HG02981 (cell line): ENCODE measurements at regions not wholly inside any gene's neighbourhood (a gene's known extent, or its start where the extent isn't known, plus 50 kb on each side); places are given as distances from the start of the nearest gene placed in this dataset.
"Not testable (repeated sequence)": the region's sequence is repeated elsewhere in the genome, so short reads cannot be mapped to it uniquely, and the experiment has no call there.

ENCODE experiments used
- ATAC-seq: cut with Tn5 transposase; IDR thresholded peaks from one replicate; pipeline ENCODE4 v1.9.1; 2021; ENCODE audit warnings: mild to moderate bottlenecking, moderate library complexity; ENCODE audit not compliant: unreplicated experiment

DNA sequence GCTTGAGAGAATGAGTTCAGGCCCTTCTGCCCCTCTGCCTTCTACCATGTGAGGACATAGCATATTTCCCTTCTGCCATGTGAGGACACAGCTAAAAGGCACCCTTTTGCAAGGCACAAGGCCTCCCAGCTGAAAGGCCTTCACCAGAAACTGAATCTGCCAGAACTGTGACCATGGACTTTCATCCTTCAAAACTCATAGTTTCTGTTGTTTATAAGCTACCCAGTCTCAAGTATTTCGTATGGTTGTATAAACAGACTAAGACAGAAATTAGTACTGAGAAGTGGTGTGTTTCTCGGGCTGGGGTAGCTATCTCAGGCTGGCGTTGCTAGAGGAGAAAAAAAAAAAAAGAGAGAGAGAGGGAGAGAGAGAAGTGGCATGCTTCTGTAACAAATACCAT is 368.6 kb downstream of the DMRTA1 start:
- ATAC-seq = no peak

DNA sequence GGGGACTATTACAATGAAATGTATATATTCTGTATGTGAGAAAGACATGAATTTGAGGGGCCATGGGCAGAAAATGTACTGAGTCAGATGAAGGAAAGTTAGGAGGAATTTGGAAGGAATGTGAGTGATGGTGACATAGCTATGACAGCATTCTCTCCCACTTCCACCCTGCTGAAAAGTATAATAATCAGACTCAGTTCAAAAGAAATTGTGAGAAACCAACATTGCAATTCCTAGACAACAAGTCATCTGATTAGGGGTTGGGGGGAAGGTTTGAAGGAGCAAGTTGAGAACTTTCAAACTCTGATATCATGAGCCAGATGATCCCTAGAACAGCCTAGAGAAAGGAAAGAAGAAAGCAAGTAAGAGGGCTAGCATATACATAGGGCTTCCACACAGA is 370.6 kb downstream of the DMRTA1 start:
- ATAC-seq = no peak

DNA sequence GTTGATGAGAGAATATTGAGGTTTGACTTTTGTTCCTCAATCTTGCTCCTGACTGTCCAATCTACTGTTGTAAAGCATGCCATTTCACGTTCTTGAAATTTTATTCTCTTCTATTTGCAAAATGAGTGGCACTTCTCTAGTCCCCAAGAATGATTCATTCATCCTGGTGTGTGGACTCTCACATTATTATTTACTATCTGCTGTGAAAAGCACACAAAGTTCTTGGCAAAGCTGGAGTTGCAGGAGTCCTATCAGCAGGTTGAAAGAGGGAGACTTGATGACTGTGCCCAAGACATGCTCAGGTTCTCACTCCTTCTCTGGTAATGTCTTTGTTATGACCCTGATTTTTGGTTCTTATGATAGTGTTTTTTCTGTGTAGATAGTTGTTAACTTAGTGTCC is 382.6 kb downstream of the DMRTA1 start:
- ATAC-seq = no peak

DNA sequence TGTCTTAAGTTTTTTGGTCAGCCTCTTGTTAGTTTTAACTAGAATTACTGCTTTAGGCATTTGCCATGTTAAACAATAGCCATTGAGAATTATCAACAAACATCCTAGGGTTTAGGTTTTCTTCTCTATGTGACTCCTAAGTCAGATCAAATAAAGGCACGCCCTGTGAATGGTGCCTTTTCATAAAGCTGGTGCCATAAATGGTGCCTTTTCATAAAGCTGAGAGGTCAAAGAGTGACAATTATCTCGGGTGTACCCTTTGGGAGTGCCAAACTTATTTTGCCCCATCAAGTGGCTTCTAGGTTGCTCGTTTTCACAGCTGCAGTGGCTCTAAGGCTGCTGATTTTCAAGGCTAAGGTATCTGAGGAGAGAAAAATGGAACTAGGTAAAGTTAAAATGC is 391.6 kb downstream of the DMRTA1 start:
- ATAC-seq = no peak

DNA sequence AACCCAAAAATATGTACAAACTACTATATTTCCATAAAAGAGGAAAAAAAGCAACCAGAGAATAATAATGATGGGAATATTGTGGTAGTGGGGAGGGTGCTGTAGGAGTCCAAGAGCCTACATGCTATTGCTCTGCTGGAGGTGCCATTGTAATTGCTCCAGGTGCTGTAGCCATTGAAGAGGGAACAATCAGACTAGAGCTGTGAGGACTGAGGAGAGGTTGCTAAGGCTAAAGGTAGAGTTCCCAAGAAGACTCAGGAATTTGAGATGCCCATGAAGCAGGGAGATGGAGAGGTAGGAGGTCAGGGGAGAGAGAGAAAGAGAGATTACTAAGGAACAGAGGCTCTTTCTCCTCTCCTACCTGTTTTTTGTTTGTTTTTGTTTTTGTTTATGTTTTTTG is 394.0 kb downstream of the DMRTA1 start:
- no peak for ATAC-seq

DNA sequence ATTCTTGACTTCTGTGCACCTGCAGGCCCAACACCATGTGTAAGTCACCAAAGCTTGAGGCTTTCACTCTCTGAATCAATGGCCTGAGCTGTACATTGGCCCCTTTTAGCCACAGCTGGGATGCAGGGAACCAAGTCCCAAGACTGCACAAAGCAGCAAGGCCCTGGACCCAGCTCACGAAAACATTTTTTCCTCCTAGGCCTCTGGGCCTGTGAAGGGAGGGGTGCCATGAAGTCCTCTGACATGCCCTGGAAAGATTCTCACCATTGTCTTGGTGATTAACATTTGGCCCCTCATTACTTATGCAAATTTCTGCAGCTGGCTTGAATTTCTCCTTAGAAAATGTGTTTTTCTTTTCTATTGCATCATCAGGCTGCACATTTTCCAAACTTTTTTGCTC is 398.6 kb downstream of the DMRTA1 start:
- ATAC-seq = not testable (repeated sequence)

DNA sequence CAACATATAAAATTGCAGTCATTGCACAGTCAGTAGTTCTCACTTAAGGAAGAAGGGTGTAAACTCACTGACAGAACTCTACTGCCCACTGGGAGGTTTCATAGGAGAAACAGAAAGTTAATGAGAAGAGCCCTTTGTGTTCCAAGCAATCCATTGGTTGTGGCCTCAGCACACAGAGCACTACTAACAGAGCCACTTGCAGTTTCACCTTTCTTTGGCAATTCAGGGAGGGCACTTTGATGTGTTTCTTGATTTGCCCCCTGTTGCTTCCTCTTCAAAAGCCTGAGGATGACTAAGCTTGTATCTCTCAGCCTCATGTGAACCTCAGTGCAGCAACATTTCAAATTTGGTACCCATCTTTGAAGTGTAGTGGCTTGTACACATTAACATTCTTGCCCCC is 409.4 kb downstream of the DMRTA1 start:
- ATAC-seq = no peak

DNA sequence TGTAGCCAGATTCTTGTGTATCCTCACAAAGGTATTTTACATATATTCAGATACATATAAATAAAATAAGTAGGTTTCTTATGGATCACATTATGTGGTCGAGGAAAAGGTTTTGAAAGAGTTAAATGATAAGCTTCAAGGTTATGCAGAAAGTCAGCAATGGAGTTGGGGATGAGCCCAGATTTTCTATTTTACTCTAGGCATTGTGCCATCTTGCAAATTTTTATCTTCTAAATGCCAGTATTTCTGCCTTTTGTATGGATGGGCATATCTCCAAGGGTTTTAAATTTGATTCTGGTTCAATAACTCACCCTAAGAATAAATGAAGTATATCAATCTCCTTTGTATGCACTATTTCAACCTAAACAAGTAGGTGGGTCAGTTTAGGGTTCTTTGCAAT is 410.7 kb downstream of the DMRTA1 start:
- ATAC-seq = no peak

DNA sequence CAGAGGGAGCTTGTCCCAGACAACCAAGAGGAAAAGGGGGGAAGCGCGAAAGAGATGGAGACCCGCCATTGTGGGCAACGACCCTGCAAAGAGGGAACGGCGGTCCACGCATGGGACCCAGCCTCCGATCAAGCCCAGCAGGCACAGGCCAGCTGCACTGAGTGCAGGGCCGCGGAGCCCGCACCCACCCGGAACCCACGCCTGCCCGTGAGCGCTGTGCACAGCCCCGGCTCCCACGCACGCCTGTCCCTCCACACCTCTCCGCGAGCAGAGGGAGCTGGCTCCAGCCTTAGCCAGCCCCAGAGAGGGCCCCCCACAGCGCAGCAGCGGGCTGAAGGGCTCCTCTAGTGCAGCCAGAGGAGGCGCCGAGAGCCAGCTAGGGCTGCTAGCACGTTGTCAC is 416.5 kb downstream of the DMRTA1 start:
- ATAC-seq = no peak

DNA sequence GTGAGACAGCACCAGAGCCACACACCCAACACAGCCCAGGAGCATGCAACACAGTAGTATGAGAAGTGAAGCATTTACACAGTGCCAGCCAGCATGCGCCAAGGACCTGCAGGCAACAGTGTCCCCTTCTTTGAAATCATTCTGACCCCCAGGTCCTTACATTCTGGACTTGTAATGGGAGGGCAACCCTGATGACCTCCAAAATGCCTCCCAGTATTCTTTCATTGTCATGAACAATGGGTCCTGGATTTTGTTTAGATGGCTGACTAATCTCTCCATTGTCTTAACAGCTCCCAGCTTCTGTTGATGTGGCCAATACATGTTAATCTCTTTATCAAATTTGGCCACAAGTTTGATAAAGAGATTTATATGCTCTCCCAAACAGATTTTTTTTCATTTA is 417.1 kb downstream of the DMRTA1 start:
- ATAC-seq = no peak

DNA sequence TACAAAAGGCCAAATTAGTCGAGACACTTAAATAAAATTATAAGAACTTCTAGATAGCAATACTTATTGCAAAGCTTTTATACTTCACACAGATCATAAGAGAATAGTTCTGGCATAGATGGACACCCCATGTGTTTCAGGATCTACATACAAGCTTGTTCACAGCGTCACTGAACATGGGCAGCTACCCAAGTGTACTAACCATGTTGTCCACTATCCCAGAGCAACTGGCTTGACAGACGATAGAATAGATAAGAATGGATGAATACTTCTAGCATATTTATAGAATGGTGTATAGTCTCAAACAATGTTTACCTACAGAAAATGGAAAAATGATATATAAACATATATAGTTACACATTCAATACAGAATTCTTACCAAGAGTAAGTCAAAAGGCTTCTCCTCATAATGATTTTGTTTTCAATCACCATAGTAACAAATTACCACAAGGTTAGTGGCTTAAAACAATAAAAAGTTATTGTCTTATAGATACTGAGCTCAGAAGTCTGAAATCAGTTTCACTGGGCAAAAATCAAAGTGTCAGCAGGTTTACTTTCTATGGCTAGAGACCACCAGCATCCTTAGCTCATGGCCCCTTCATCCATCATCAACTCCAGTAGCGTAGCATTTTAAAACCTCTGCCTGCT is 446.7 kb downstream of the DMRTA1 start:
- ATAC-seq = no peak

DNA sequence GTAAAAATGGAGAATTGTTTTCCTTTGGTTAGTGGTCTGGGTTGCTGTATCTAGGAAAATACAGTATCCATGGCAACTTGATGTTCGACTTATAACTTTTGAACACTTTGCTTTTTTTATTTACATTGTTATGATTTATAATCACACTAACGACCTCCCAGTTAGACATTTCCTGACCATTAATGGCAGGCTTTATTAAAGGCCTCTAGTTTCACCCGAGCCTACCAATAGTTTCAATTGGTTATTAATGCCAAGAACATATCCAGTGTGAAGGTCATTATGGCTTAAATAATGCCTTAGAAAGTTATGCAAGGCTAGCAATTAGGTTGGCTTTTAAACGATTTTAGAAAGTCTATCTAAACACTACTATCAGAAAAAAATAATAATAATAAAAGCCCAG is 452.0 kb downstream of the DMRTA1 start:
- no peak for ATAC-seq

DNA sequence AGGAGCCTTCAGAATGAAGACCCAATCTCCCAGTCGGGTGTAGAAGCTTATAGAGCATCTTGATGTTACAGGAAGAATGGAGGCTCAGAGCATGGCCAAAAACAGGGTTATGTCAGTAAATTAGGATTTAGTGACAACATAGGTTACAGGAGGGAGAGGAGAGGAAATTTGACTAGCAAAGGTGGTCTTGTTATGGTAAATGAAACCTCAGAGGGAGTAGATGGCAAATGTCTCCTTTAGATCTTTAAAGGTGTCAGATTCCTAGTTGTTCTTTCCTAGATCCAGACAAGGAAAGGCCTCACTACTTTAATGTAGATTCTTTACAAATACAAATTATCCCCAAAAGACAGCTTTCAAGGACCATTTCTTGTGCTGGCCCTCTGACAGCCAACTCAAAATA is 465.0 kb downstream of the DMRTA1 start:
- no peak for ATAC-seq

DNA sequence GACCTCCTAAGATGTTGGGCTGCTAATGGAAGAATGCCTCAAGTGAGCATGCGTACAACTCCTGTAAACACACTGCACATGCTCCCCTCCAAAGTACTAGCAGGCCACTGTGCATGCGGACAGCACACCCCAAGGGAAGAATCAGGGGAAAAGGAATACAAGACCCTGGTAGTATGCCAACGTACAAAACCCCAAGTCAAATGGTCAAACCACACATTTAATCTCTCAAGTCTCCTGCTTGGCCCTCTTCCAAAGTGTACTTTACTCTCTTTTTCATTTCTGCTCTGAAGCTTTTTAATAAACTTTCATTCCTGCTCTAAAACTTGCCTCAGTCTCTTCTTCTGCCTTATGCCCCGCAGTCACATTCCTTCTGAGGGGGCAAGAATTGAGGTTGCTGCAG is 466.4 kb downstream of the DMRTA1 start:
- ATAC-seq = no peak

DNA sequence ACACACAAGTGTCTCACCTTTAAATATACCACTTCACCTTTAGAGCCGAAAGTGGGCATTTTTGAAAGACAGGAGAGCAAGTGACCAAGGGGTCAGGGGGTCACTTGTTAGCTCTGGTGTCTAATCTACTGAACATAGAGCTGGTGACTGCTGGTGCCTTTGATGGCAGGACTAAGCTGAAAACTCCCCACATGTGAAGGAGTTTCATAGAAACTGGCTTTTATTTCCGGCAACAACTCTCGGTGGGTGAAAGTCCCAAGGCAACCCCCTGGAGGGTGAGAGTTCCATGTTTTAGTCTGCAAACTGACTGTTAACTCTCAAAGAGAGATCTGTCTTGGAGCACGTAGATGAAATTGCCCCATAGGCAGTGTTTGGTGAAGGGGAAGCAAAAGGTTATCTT is 466.9 kb downstream of the DMRTA1 start:
- peak; percentile 44 for ATAC-seq

DNA sequence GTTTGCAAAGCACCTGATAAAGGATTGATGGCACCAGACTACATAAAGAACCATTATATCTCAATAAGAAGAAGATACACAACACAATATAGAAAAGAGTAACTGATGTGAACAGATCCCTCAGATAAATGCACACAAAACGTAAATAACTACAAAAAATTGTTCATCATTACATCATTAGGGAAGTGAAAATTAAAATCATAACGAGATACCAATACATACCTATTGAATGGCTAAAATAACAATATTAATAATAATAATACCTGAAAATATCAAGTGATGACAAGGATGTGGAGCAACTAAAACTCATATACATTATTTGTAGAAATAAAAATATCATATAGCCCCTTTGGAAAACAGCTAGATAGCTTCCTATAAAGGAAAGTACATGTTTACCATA is 469.5 kb downstream of the DMRTA1 start:
- no peak for ATAC-seq

DNA sequence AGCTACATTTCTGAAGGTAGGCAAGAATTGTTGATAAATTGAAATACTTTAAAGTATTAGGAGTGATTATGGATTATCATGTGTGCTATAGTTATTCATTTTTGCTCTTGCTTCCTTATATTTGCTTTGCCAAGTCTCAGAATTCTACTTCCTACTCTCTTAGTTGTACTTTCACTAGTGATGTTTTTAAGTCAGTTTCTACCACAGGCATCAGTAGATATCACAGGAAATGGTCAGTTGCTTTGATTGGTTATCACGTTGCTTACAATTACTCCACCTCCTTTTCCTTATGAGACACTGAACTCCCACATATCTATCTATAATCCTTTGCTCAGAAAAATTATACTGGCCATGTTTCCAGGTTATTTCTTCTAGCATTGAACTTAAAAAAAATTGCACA is 472.8 kb downstream of the DMRTA1 start:
- ATAC-seq = peak; percentile 68

DNA sequence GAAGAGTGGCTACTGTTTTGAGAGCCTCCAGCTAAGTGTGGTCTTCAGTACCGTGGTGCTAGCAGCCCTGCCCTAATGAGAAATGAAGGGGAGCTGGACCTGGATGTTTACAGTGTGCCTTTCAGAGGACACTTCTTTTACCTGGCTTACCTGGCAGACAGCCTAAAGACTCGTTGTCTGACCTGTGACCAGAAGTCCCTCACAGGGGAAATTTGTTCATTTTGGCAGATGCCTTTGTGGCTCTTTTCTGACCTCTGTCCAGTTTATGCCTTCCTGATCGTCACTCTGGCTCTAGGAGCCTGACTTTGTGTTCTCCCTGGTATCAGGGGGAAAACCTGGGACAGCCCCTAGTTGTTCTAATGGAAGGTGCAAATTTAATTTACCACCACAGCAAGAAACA is 475.1 kb downstream of the DMRTA1 start:
- ATAC-seq = no peak

DNA sequence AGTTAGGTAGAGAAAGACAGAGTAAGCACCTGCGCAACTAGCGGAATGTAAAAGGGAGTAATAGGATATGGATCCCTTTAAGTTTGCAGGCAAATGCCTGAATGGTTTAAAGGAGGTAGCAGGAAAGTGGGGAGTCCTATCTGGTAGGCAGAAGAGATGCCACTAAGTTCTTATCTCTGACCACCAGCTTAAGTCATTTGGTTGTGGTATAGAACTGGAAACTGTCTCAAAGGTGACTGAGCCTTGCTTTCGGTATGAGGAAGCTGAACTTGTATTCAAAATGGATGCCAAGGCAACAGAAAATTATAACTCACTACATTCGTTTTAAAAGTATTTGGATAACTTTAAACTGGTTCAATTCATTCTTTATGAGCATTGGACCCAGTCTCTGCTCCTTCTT is 475.6 kb downstream of the DMRTA1 start:
- no peak for ATAC-seq

DNA sequence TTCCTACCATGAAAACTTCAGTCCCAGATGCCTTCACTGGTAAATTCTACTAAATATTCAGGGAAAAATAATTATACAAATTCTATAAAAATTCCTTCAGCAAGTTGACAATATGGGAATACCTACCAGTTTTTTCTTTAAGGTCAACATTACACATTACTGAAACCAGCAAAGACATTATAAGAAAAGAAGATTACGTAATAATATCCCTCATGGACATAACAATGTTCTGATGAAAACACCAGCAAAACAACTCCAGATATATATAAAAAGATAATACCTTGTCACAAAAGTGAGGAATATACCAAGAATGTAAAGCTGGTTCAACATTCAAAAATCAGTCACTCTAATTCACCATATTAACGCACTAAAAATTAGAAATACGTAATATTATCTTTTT is 507.9 kb downstream of the DMRTA1 start:
- ATAC-seq = no peak

DNA sequence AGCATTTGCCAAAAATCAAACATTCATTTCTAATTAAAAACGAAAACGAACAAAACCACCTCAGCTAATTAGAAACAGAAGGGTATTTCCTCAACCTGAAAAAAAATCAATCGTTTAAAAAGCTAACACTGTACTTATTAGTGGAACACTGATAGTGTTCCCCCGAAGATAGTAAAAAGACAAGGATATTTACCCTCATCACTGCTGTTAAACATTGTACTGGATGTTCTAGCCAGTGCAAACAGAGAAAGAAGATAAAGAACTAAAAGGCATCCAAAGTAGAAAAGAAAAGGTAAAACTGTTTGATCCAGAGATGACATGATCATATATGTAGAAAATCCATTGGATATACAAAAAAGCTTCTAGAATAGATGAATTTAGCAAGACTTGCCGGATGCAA is 508.3 kb downstream of the DMRTA1 start:
- ATAC-seq = no peak

DNA sequence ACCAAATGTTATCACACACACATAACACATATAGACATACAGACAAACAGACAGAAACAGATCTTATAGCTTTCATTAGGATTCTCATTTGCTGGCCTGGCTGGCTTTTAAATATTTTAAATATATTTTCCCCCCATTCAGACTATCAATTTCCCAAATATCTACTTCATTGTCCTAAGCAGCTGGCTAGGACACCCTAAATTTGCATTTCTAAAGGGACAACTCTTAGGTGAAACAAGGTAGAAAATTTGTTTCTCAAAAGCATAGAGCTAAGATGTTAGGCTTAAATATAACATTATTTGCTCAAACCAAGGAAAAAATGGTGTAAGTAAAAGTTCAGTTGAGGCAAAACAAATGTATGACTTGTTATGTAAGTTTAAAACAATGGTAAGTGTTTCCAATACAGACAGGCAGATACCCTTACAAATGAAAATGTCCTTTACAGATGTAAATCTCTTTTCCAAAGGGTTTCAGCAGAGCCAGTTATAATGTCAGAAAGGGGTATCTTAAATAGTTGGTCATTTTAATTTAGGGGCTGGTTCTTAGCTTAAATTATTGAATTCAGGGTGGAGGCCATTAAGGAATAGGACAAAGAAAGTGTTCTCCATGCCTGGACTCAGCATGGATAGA is 522.8 kb downstream of the DMRTA1 start:
- no peak for ATAC-seq

DNA sequence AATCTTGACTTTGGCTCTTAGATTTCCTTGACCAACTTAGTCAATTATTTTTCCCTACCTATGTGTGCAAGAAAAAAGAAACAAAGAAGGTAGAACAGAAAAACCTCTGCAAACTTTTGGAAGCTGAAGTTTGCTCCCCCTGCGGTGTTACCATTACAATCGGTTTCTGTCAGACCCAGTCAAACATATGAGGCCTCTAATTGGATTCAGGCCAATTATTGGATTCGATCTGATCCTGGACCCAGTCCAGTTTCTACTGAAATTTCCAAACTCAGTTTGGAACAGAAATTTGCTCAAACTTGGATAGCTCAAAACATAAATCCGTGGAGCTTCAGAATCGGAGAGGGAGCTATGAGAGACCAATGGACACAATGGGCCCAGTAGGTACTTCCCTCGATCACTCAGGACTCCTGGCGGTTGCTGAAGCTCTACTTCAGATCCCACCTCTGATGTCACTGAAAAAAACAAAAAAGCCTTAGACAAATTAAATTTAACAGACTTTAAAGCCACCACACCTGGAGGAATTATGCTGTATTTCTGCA is 523.9 kb downstream of the DMRTA1 start:
- no peak for ATAC-seq
